ENCODE measurements at regions not wholly inside any gene's neighbourhood (a gene's known extent, or its start where the extent isn't known, plus 50 kb on each side); places are given as distances from the start of the nearest gene placed in this dataset.
"Not testable (repeated sequence)": the region's sequence is repeated elsewhere in the genome, so short reads cannot be mapped to it uniquely, and the experiment has no call there.

DNA sequence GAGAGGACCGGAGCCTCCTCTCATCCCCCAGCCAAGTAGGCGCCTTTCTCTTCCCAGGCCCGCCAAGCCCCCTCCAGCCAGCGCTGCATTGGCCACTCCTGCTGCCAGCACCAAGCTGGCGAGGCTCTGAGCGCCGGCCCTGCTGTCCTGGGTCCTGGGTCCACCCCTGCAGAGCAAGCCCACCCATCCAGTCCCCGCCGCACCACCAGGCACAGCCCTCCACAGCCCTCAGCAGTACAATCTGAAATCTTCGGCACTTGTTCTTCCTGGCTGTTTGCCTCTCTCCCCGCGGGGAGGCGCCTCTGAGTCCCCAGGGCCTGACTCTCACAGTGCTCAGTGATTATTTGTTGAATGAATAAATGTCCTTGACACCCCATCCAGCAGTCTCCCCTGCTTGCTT, 236.4 kb upstream of the SGCG start:
- no peaks in the 10 kb centered on the region for H3K79me2 ChIP-seq (ENCODE audit: control insufficient read depth, insufficient read depth, low read length)
- H3K4me2 ChIP-seq (ENCODE audit: extremely low read depth, insufficient read depth, low read length) = no peak overlapping the region
- no peak overlapping the region for H2AFZ ChIP-seq (ENCODE audit: low read length)
- no peak overlapping the region for H3K4me3 ChIP-seq (replicated peaks in 1 of 4; ENCODE audit: control extremely low read depth in 1 of 4, insufficient read depth in 1 of 4, low read depth in 3 of 4, low read length in 4 of 4)
- H3K9ac ChIP-seq (ENCODE audit: insufficient read depth, low read length) = no peak overlapping the region
- no peak for TF ChIP-seq EZH2 (IDR thresholded peaks at IDR 0.05; ENCODE audit: low read length, missing control alignments)
- TF ChIP-seq, protein P1, sequence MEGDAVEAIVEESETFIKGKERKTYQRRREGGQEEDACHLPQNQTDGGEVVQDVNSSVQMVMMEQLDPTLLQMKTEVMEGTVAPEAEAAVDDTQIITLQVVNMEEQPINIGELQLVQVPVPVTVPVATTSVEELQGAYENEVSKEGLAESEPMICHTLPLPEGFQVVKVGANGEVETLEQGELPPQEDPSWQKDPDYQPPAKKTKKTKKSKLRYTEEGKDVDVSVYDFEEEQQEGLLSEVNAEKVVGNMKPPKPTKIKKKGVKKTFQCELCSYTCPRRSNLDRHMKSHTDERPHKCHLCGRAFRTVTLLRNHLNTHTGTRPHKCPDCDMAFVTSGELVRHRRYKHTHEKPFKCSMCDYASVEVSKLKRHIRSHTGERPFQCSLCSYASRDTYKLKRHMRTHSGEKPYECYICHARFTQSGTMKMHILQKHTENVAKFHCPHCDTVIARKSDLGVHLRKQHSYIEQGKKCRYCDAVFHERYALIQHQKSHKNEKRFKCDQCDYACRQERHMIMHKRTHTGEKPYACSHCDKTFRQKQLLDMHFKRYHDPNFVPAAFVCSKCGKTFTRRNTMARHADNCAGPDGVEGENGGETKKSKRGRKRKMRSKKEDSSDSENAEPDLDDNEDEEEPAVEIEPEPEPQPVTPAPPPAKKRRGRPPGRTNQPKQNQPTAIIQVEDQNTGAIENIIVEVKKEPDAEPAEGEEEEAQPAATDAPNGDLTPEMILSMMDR (conservative IDR thresholded peaks at IDR 0.05 in 1 of 2, IDR thresholded peaks at IDR 0.05 in 1 of 2; ENCODE audit: low read depth in 1 of 2, low read length in 2 of 2) = no peak
- no peaks in the 10 kb centered on the region for H3K36me3 ChIP-seq (ENCODE audit: control insufficient read depth, insufficient read depth, low read length)
- H3K27ac ChIP-seq (ENCODE audit: insufficient read depth, low read length) = no peak overlapping the region
- no peaks in the 10 kb centered on the region for H3K9me3 ChIP-seq (ENCODE audit: control insufficient read depth, insufficient read depth, low read depth, low read length)
- no peaks in the 10 kb centered on the region for H3K27me3 ChIP-seq (ENCODE audit: control insufficient read depth, insufficient read depth, low read length)
- H3K4me1 ChIP-seq (ENCODE audit: control insufficient read depth, extremely low read depth, insufficient read depth, low read length) = no peaks in the 10 kb centered on the region
- no peak for DNase-seq (ENCODE audit: low read depth in 2 of 2)
- no peaks in the 10 kb centered on the region for H4K20me1 ChIP-seq (ENCODE audit: control insufficient read depth, extremely low read depth, insufficient read depth, low read length)

DNA sequence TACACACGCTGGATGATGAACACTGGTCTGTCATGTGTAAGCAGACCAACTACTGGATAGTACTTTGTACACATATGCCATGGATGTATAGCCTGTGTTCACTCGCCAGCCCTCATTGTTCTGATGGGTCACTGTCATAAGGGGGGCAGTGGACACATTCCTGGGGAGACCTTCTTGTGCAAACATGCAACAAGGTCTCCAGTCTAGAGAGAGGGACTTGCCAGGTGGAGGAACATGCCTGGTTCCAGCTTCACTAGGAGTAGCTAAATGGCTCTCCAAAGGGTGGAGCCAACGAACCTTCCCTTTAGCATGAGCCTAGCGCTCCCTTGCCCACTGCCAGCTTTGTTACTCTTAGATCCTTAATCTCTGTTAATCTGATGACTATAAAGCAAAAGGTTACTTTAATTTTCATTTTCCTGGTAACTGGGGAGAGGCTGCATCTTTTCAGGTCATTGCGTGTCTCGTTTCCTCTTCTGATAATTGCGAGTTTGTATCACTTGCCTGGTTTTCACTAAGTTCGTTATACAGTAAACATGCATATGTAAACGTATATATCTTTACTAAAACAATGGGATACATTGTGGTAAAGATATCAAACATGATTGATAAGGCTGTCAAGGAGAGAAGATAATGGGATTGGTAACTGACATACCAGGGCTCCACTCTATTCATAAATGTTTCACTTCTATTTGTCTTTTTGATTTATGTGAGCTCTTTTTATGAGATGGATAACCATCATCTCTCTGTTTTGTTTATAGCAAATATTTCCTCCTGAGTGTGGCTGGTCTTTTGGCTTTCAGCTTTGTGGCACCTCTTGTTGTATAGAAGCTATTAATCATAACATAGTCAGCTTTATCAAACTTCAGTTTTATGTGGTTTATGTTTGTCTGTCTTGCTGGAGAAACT, 235.2 kb upstream of the SGCG start:
- no peak overlapping the region for H3K4me3 ChIP-seq (replicated peaks in 1 of 4; ENCODE audit: control extremely low read depth in 1 of 4, insufficient read depth in 1 of 4, low read depth in 3 of 4, low read length in 4 of 4)
- H3K27ac ChIP-seq (ENCODE audit: insufficient read depth, low read length) = no peak overlapping the region
- no peaks in the 10 kb centered on the region for H3K9me3 ChIP-seq (ENCODE audit: control insufficient read depth, insufficient read depth, low read depth, low read length)
- no peaks in the 10 kb centered on the region for H3K36me3 ChIP-seq (ENCODE audit: control insufficient read depth, insufficient read depth, low read length)
- no peak overlapping the region for H3K4me2 ChIP-seq (ENCODE audit: extremely low read depth, insufficient read depth, low read length)
- H3K4me1 ChIP-seq (ENCODE audit: control insufficient read depth, extremely low read depth, insufficient read depth, low read length) = no peaks in the 10 kb centered on the region
- TF ChIP-seq EZH2 (IDR thresholded peaks at IDR 0.05; ENCODE audit: low read length, missing control alignments) = no peak
- TF ChIP-seq, protein P1 (conservative IDR thresholded peaks at IDR 0.05 in 1 of 2, IDR thresholded peaks at IDR 0.05 in 1 of 2; ENCODE audit: low read depth in 1 of 2, low read length in 2 of 2) = no peak
- H3K27me3 ChIP-seq (ENCODE audit: control insufficient read depth, insufficient read depth, low read length) = no peaks in the 10 kb centered on the region
- H3K9ac ChIP-seq (ENCODE audit: insufficient read depth, low read length) = no peak overlapping the region
- H2AFZ ChIP-seq (ENCODE audit: low read length) = no peak overlapping the region
- no peaks in the 10 kb centered on the region for H4K20me1 ChIP-seq (ENCODE audit: control insufficient read depth, extremely low read depth, insufficient read depth, low read length)
- H3K79me2 ChIP-seq (ENCODE audit: control insufficient read depth, insufficient read depth, low read length) = no peaks in the 10 kb centered on the region
- DNase-seq (ENCODE audit: low read depth in 2 of 2) = no peak

DNA sequence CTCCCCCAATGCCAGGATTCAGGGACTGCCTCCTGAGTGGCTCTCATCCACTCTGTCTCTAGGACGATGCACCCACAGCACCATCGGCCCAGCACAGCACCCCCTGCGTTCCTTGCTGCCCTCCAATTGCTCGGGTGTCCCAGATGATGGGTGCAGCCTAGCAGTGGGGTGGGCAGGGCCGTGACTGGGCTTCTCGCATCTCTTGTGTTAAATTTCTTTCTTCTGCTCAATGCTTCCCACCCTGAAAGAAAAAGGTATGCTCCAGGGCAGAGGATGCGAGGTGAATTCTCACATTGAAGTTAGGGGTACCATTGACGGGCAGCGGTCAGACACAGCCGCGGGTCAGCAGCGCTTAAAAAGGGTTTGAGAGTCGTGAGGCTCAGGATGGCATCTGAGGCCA, 232.4 kb upstream of the SGCG start:
- Histone ChIP-seq H3K4me1 (ENCODE audit: control insufficient read depth, extremely low read depth, insufficient read depth, low read length) (no peaks in the 10 kb centered on the region), H3K36me3 (ENCODE audit: control insufficient read depth, insufficient read depth, low read length) (no peaks in the 10 kb centered on the region), H2AFZ (ENCODE audit: low read length) (no peak overlapping the region), H3K27me3 (ENCODE audit: control insufficient read depth, insufficient read depth, low read length) (no peaks in the 10 kb centered on the region), H3K4me3 (replicated peaks in 1 of 4; ENCODE audit: control extremely low read depth in 1 of 4, insufficient read depth in 1 of 4, low read depth in 3 of 4, low read length in 4 of 4) (no peak overlapping the region), H3K27ac (ENCODE audit: insufficient read depth, low read length) (no peak overlapping the region), H3K4me2 (ENCODE audit: extremely low read depth, insufficient read depth, low read length) (no peak overlapping the region), H3K9ac (ENCODE audit: insufficient read depth, low read length) (no peak overlapping the region), H3K79me2 (ENCODE audit: control insufficient read depth, insufficient read depth, low read length) (no peaks in the 10 kb centered on the region), H3K9me3 (ENCODE audit: control insufficient read depth, insufficient read depth, low read depth, low read length) (no peaks in the 10 kb centered on the region), H4K20me1 (ENCODE audit: control insufficient read depth, extremely low read depth, insufficient read depth, low read length) (no peaks in the 10 kb centered on the region)
- TF ChIP-seq EZH2 (IDR thresholded peaks at IDR 0.05; ENCODE audit: low read length, missing control alignments) = no peak
- TF ChIP-seq, protein P1 (conservative IDR thresholded peaks at IDR 0.05 in 1 of 2, IDR thresholded peaks at IDR 0.05 in 1 of 2; ENCODE audit: low read depth in 1 of 2, low read length in 2 of 2) = no peak
- DNase-seq (ENCODE audit: low read depth in 2 of 2) = no peak

DNA sequence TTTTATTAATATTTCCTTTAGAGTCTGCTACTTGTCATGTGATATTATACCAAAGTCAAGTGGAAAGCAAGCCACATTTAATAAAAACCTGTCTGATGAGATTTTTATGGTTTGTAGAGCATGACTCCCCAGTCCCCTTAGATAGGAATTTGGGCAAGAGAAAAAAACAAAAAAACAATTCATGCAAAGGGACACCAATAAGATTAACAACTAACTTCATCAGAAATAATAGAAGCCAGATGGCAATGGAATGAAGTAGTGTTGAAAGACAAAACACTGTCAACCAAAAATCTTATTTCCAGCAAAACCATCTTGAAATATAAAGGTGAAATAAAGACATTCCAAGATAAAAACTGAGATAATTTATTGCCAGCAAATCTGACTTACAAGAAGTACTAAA, 228.8 kb upstream of the SGCG start:
- H2AFZ ChIP-seq (ENCODE audit: low read length); H3K27me3 ChIP-seq (ENCODE audit: control insufficient read depth, insufficient read depth, low read length); H3K9me3 ChIP-seq (ENCODE audit: control insufficient read depth, insufficient read depth, low read depth, low read length); H3K27ac ChIP-seq (ENCODE audit: insufficient read depth, low read length); H3K79me2 ChIP-seq (ENCODE audit: control insufficient read depth, insufficient read depth, low read length); H3K36me3 ChIP-seq (ENCODE audit: control insufficient read depth, insufficient read depth, low read length); H3K4me3 ChIP-seq (replicated peaks in 1 of 4; ENCODE audit: control extremely low read depth in 1 of 4, insufficient read depth in 1 of 4, low read depth in 3 of 4, low read length in 4 of 4); H3K9ac ChIP-seq (ENCODE audit: insufficient read depth, low read length); H3K4me2 ChIP-seq (ENCODE audit: extremely low read depth, insufficient read depth, low read length); H4K20me1 ChIP-seq (ENCODE audit: control insufficient read depth, extremely low read depth, insufficient read depth, low read length); DNase-seq (ENCODE audit: low read depth in 2 of 2); H3K4me1 ChIP-seq (ENCODE audit: control insufficient read depth, extremely low read depth, insufficient read depth, low read length): not testable (repeated sequence)
